ENCODE measurements at regions not wholly inside any gene's neighbourhood (a gene's known extent, or its start where the extent isn't known, plus 50 kb on each side); places are given as distances from the start of the nearest gene placed in this dataset.
A peak's percentile ranks its signal among the peaks of the same experiment; 100 is the strongest.

GRCh38 chr15:25544076-25544475, 105.3 kb upstream of the UBE3A start:
- Mint-ChIP-seq H3K4me1 (peaks cover 7% of the 10 kb centered on the region), H3K36me3 (no peaks in the 10 kb centered on the region), H3K9me3 (no peaks in the 10 kb centered on the region), H3K27me3 (ENCODE audit: low read depth) (no peaks in the 10 kb centered on the region), H3K4me3 (no peak overlapping the region), H3K27ac (no peak overlapping the region)
- TF ChIP-seq CTCF (IDR thresholded peaks at IDR 0.05; ENCODE audit: unreplicated experiment): no peak
- no peak for DNase-seq (ENCODE audit: low spot score in 2 of 2, unreplicated experiment in 2 of 2)

GRCh38 chr15:25543196-25543595, 104.4 kb upstream of the UBE3A start:
- H3K36me3 Mint-ChIP-seq: no peaks in the 10 kb centered on the region
- H3K27me3 Mint-ChIP-seq (ENCODE audit: low read depth): no peaks in the 10 kb centered on the region
- H3K4me1 Mint-ChIP-seq: peaks cover 7% of the 10 kb centered on the region
- no peaks in the 10 kb centered on the region for H3K9me3 Mint-ChIP-seq
- TF ChIP-seq CTCF (IDR thresholded peaks at IDR 0.05; ENCODE audit: unreplicated experiment): no peak
- H3K4me3 Mint-ChIP-seq: no peak overlapping the region
- DNase-seq (ENCODE audit: low spot score in 2 of 2, unreplicated experiment in 2 of 2): peak in 1 of 2 experiments; percentile 42
- H3K27ac Mint-ChIP-seq: no peak overlapping the region

GRCh38 chr15:25541228-25541627, 102.4 kb upstream of the UBE3A start:
- H3K9me3 Mint-ChIP-seq: no peaks in the 10 kb centered on the region
- peaks cover 7% of the 10 kb centered on the region for H3K4me1 Mint-ChIP-seq
- DNase-seq (ENCODE audit: low spot score in 2 of 2, unreplicated experiment in 2 of 2): no peak
- H3K27ac Mint-ChIP-seq: no peak overlapping the region
- no peaks in the 10 kb centered on the region for H3K36me3 Mint-ChIP-seq
- no peak for TF ChIP-seq CTCF (IDR thresholded peaks at IDR 0.05; ENCODE audit: unreplicated experiment)
- H3K4me3 Mint-ChIP-seq: no peak overlapping the region
- no peaks in the 10 kb centered on the region for H3K27me3 Mint-ChIP-seq (ENCODE audit: low read depth)

GRCh38 chr15:25536801-25537611, 98.2 kb upstream of the UBE3A start:
- no peak overlapping the region for H3K27ac Mint-ChIP-seq
- no peaks in the 10 kb centered on the region for H3K4me1 Mint-ChIP-seq
- no peaks in the 10 kb centered on the region for H3K36me3 Mint-ChIP-seq
- no peak for DNase-seq (ENCODE audit: low spot score in 2 of 2, unreplicated experiment in 2 of 2)
- peaks cover 6% of the 10 kb centered on the region for H3K9me3 Mint-ChIP-seq
- H3K27me3 Mint-ChIP-seq (ENCODE audit: low read depth): no peaks in the 10 kb centered on the region
- no peak overlapping the region for H3K4me3 Mint-ChIP-seq
- TF ChIP-seq CTCF (IDR thresholded peaks at IDR 0.05; ENCODE audit: unreplicated experiment): no peak

- H3K27ac Mint-ChIP-seq: no peak overlapping the region
- no peaks in the 10 kb centered on the region for H3K4me1 Mint-ChIP-seq
These were observed 97.0 kb upstream of the UBE3A start for GRCh38 chr15:25535866-25536265.

More at GRCh38 chr15:25535866-25536265, 97.0 kb upstream of the UBE3A start:
- TF ChIP-seq CTCF (IDR thresholded peaks at IDR 0.05; ENCODE audit: unreplicated experiment): no peak
- DNase-seq (ENCODE audit: low spot score in 2 of 2, unreplicated experiment in 2 of 2): no peak
- H3K36me3 Mint-ChIP-seq: no peaks in the 10 kb centered on the region
- H3K9me3 Mint-ChIP-seq: peaks cover 6% of the 10 kb centered on the region
- H3K27me3 Mint-ChIP-seq (ENCODE audit: low read depth): peaks cover 2% of the 10 kb centered on the region
- H3K4me3 Mint-ChIP-seq: no peak overlapping the region

Data from mesothelial cell of epicardium (in vitro differentiated cells).